Liver (tissue), 8 donors: ENCODE measurements at regions not wholly inside any gene's neighbourhood (a gene's known extent, or its start where the extent isn't known, plus 50 kb on each side); places are given as distances from the start of the nearest gene placed in this dataset.

Experiments
- DNase-seq: peaks from one replicate; pipeline ENCODE4 v3.0.0-alpha.2; 2017; ENCODE audit warnings: low spot score
- H3K27ac ChIP-seq, 2 donors: one replicate each; pipeline ENCODE4 v1.7.0; 2013; ENCODE audit warnings: inconsistent platforms in 2 of 2, low read length in 2 of 2, control low read depth in 1 of 2, low read depth in 1 of 2, mild to moderate bottlenecking in 1 of 2
- H3K27me3 ChIP-seq, 4 donors: one replicate each; pipeline versions ENCODE4 v1.6.1 to v1.7.0; 2013; ENCODE audit warnings: low read length in 3 of 4, inconsistent platforms in 1 of 4, mild to moderate bottlenecking in 1 of 4, moderate library complexity in 1 of 4; ENCODE audit not compliant: control insufficient read depth in 4 of 4, insufficient read depth in 4 of 4
- H3K36me3 ChIP-seq, 4 donors: one replicate each; pipeline versions ENCODE4 v1.6.1 to v1.7.0; 2013; ENCODE audit warnings: low read length in 3 of 4, mild to moderate bottlenecking in 3 of 4, low read depth in 1 of 4, moderate library complexity in 1 of 4; ENCODE audit not compliant: control insufficient read depth in 4 of 4, insufficient read depth in 3 of 4
- H3K4me1 ChIP-seq, 4 donors: one replicate each; pipeline versions ENCODE4 v1.6.1 to v1.7.0; 2013; ENCODE audit warnings: low read length in 3 of 4, mild to moderate bottlenecking in 3 of 4, moderate library complexity in 1 of 4; ENCODE audit not compliant: control insufficient read depth in 4 of 4, insufficient read depth in 4 of 4
- H3K4me3 ChIP-seq, 3 donors: one replicate each; pipeline versions ENCODE4 v1.6.1 to v1.7.0; 2013; ENCODE audit warnings: low read length in 3 of 3, control low read depth in 1 of 3, low read depth in 1 of 3, mild to moderate bottlenecking in 1 of 3
- H3K9ac ChIP-seq, 2 donors: one replicate each; pipeline ENCODE4 v1.7.0; 2013; ENCODE audit warnings: low read length in 2 of 2, mild to moderate bottlenecking in 2 of 2, moderate library complexity in 2 of 2, control low read depth in 1 of 2, low read depth in 1 of 2
- H3K9me3 ChIP-seq, 4 donors: one replicate each; pipeline versions ENCODE4 v1.6.1 to v1.7.0; 2013; ENCODE audit warnings: low read length in 3 of 4; ENCODE audit not compliant: control insufficient read depth in 4 of 4
- ATF3 ChIP-seq: IDR thresholded peaks from 2 replicates; pipeline ENCODE4 v1.6.1; 2016; ENCODE audit warnings: antibody characterized with exemption
- CTCF ChIP-seq: fragments of 150-350 bp; IDR thresholded peaks from 2 replicates; pipeline ENCODE4 v1.5.1; 2017; ENCODE audit warnings: improper control_type of control experiment, low read depth, low read length; ENCODE audit not compliant: missing input control
- EGR1 ChIP-seq, 2 donors: IDR thresholded peaks; 2 replicates each; pipeline ENCODE4 v1.6.1; 2016 to 2018; ENCODE audit warnings: antibody characterized with exemption in 2 of 2, low read depth in 2 of 2
- FOXA1 ChIP-seq: IDR thresholded peaks from 2 replicates; pipeline ENCODE4 v1.6.1; 2016; ENCODE audit warnings: antibody characterized with exemption
- FOXA2 ChIP-seq: IDR thresholded peaks from 2 replicates; pipeline ENCODE4 v1.6.1; 2016; ENCODE audit warnings: antibody characterized with exemption
- GABPA ChIP-seq, 2 donors: IDR thresholded peaks in 1 of 2; conservative IDR thresholded peaks in 1 of 2; 2 replicates each; pipeline ENCODE4 v1.6.1; 2016; ENCODE audit warnings: antibody characterized with exemption in 2 of 2, mild to moderate bottlenecking in 1 of 2, moderate library complexity in 1 of 2
- HNF4A ChIP-seq, 2 donors: conservative IDR thresholded peaks; 2 replicates each; pipeline ENCODE4 v1.6.1; 2016; ENCODE audit warnings: antibody characterized with exemption in 2 of 2, mild to moderate bottlenecking in 2 of 2
- HNF4G ChIP-seq: IDR thresholded peaks from 2 replicates; pipeline ENCODE4 v1.6.1; 2016; ENCODE audit warnings: antibody characterized with exemption
- JUND ChIP-seq, 2 donors: IDR thresholded peaks; 2 replicates each; pipeline ENCODE4 v1.6.1; 2016; ENCODE audit warnings: antibody characterized with exemption in 2 of 2
- MAX ChIP-seq: IDR thresholded peaks from 2 replicates; pipeline ENCODE4 v1.6.1; 2016; ENCODE audit warnings: antibody characterized with exemption
- NR2F2 ChIP-seq: IDR thresholded peaks from 2 replicates; pipeline ENCODE4 v1.6.1; 2016; ENCODE audit warnings: antibody characterized with exemption
- REST ChIP-seq: IDR thresholded peaks from 2 replicates; pipeline ENCODE4 v1.6.1; 2016; ENCODE audit warnings: antibody characterized with exemption, mild to moderate bottlenecking
- RXRA ChIP-seq, 2 donors: IDR thresholded peaks; 2 replicates each; pipeline ENCODE4 v1.6.1; 2017 to 2018; ENCODE audit warnings: antibody characterized with exemption in 2 of 2, mild to moderate bottlenecking in 1 of 2
- SP1 ChIP-seq: IDR thresholded peaks from 2 replicates; pipeline ENCODE4 v1.6.1; 2018; ENCODE audit warnings: antibody characterized with exemption, mild to moderate bottlenecking
- YY1 ChIP-seq: IDR thresholded peaks from 2 replicates; pipeline ENCODE4 v1.6.1; 2016; ENCODE audit warnings: antibody characterized with exemption, mild to moderate bottlenecking
- ZBTB33 ChIP-seq: IDR thresholded peaks from 2 replicates; pipeline ENCODE4 v1.6.1; 2016; ENCODE audit warnings: antibody characterized with exemption
- WGBS: extraction: QIAGEN DNeasy Blood & Tissue Kit; methylation state at CpG from one replicate; pipeline ENCODE4 v1.1.7; 2013; 5-methylcytosine and 5-hydroxymethylcytosine counted together
- donor health status: healthy.
- donor health status: healthy.
- donor health status: healthy.
- donor health status: healthy.
- donor health status: healthy.

- TF ChIP-seq HNF4A (conservative IDR thresholded peaks at IDR 0.05) (no peak), FOXA1 (no peak), GABPA (IDR thresholded peaks at IDR 0.05 in 1 of 2, conservative IDR thresholded peaks at IDR 0.05 in 1 of 2) (no peak), ZBTB33 (no peak), NR2F2 (no peak), YY1 (no peak)
These were observed 701.0 kb downstream of the NR2F1-AS1 start (continued) for GRCh38 chr5:92879806-92880543.

GRCh38 chr5:92874790-92875189 lies 706.2 kb downstream of the NR2F1-AS1 start:
- no peaks in the 10 kb centered on the region for H3K36me3 ChIP-seq
- TF ChIP-seq JUND (IDR thresholded peaks at IDR 0.05): no peak
- TF ChIP-seq ZBTB33: no peak
- TF ChIP-seq SP1: no peak
- no peak for TF ChIP-seq RXRA (IDR thresholded peaks at IDR 0.05)
- no peak for TF ChIP-seq FOXA1
- no peak for TF ChIP-seq HNF4G
- no peak for TF ChIP-seq GABPA (IDR thresholded peaks at IDR 0.05 in 1 of 2, conservative IDR thresholded peaks at IDR 0.05 in 1 of 2)
- TF ChIP-seq NR2F2: no peak
- no peak for TF ChIP-seq MAX
- no peak for TF ChIP-seq REST
- no peak for TF ChIP-seq CTCF
- TF ChIP-seq YY1: no peak
- TF ChIP-seq FOXA2: no peak
- TF ChIP-seq EGR1 (IDR thresholded peaks at IDR 0.05; ENCODE audit: low read depth in 2 of 2): no peak
- no peak for TF ChIP-seq HNF4A (conservative IDR thresholded peaks at IDR 0.05)
- no peak for TF ChIP-seq ATF3
- H3K27ac ChIP-seq: no peak overlapping the region
- WGBS: 91% methylated on average over 2 of the region's 2 CpGs
- H3K27me3 ChIP-seq: no peaks in the 10 kb centered on the region
- DNase-seq: no peak
- no peak overlapping the region for H3K4me3 ChIP-seq
- no peaks in the 10 kb centered on the region for H3K4me1 ChIP-seq
- H3K9me3 ChIP-seq: peaks cover 0 to 2% (median 0%) of the 10 kb centered on the region in 4 donors
- H3K9ac ChIP-seq: no peak overlapping the region
